ENCODE measurements at regions not wholly inside any gene's neighbourhood (a gene's known extent, or its start where the extent isn't known, plus 50 kb on each side); places are given as distances from the start of the nearest gene placed in this dataset.

DNA sequence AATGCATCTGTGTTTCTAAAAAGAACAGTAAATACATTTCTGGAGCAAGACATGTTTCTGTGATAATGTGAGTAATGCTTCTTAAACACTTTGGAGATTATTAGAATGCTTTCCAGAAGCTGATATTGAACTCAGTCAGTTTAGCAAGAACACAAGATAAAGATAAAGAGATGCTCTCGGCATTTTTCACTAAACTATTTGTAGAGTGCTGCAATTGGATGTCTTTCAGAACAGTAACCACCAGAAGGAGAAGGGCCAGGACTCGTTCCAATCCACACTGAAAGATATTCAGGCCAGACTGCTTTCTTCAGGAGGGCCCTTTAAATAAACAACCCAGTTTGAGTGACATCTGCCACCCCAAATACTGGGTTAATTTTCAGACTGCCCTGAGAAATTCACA is 456.0 kb downstream of the TBC1D4 start:
- TF ChIP-seq CEBPB (IDR thresholded peaks at IDR 0.05) (no peak), RAD21 (IDR thresholded peaks at IDR 0.05; ENCODE audit: low read depth) (no peak), YY1 (IDR thresholded peaks at IDR 0.05; ENCODE audit: low read depth) (no peak), EGR1 (IDR thresholded peaks at IDR 0.05) (no peak), EP300 (IDR thresholded peaks at IDR 0.05; ENCODE audit: borderline replicate concordance) (no peak), TAF1 (IDR thresholded peaks at IDR 0.05; ENCODE audit: low read depth) (no peak), ZBTB7A (IDR thresholded peaks at IDR 0.05; ENCODE audit: low read depth) (no peak)
- TF ChIP-seq, protein P1, sequence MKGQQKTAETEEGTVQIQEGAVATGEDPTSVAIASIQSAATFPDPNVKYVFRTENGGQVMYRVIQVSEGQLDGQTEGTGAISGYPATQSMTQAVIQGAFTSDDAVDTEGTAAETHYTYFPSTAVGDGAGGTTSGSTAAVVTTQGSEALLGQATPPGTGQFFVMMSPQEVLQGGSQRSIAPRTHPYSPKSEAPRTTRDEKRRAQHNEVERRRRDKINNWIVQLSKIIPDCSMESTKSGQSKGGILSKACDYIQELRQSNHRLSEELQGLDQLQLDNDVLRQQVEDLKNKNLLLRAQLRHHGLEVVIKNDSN (IDR thresholded peaks at IDR 0.05) = no peak
- TF ChIP-seq, protein P2, sequence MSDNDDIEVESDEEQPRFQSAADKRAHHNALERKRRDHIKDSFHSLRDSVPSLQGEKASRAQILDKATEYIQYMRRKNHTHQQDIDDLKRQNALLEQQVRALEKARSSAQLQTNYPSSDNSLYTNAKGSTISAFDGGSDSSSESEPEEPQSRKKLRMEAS (IDR thresholded peaks at IDR 0.05) = no peak

All from Ishikawa (cell line).